GM19397 (cell line): ENCODE measurements at regions not wholly inside any gene's neighbourhood (a gene's known extent, or its start where the extent isn't known, plus 50 kb on each side); places are given as distances from the start of the nearest gene placed in this dataset.

ENCODE experiments used
- ATAC-seq: cut with Tn5 transposase; IDR thresholded peaks from one replicate; pipeline ENCODE4 v1.9.1; 2021; ENCODE audit warnings: mild to moderate bottlenecking, moderate library complexity; ENCODE audit not compliant: unreplicated experiment

- ATAC-seq: no peak
Measured at GRCh38 chrX:39381422-39381821, 580.2 kb downstream of the MID1IP1 start.

DNA sequence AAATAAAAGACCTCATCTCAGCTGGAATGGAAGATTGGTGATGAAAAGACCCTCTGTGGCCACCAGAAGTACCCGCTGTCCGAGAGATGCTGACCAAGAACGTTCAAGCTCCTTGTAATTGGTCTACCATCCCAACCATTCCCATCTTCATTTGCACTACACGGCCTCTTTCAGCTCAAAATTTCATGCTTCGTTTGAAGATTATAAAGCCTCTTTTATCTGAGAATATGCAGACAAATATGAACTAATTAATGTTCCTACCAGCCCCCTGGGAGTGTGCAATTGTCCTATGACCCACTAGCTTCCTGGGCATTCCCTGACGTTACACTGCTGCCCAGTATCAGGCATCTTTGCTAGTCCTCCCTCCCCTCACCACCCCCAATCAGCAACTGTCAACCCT is 583.7 kb downstream of the MID1IP1 start:
- no peak for ATAC-seq

DNA sequence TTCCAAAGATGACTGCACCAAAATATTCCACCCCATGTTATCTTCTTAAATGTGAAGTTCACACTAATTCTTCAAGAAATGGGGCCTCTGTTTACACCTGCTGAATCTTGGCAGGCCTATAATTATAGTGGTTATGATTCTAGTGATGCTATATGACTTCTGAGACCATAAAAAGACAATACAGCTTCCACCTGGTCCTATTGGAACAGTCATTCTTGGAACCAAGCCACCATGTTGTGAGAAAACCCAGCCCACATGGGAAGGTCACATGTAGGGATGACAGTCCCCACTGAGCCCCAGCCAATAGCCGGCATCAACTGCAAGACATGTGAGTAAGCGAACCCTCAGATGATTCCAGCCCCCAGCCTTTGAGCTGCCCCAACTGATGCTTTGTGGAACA is 587.5 kb downstream of the MID1IP1 start:
- ATAC-seq: no peak

DNA sequence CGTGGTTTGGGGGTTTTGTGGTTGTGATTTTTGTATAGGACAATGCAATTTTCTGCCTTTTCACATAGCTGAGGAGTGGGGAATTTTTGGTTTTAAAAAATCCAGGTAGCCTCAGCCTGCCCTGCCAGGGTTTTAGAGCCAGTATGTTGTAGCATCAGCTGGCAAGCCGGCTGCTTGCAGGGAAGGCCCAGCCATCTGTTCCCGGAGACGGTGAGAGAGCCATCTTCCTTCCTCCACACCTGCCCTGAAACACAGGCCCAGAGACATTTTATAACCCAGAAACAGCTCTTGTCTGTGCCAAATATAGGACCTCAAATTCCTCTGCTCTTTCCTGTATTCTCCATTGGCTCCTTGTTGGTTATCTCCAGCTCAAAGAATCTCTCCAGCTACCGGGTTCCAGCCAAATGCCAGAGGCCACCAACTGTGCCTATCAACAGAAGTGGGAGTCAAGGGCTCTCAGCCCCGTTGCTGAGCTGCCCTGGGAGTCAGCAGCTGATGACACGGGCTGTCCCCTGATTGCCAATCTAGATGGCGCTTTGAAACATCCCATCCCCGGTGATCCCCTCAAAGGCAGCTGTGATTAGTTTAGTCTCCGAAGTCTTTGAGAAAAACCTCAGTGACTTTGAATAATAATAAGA is 595.2 kb downstream of the MID1IP1 start:
- ATAC-seq: no peak

DNA sequence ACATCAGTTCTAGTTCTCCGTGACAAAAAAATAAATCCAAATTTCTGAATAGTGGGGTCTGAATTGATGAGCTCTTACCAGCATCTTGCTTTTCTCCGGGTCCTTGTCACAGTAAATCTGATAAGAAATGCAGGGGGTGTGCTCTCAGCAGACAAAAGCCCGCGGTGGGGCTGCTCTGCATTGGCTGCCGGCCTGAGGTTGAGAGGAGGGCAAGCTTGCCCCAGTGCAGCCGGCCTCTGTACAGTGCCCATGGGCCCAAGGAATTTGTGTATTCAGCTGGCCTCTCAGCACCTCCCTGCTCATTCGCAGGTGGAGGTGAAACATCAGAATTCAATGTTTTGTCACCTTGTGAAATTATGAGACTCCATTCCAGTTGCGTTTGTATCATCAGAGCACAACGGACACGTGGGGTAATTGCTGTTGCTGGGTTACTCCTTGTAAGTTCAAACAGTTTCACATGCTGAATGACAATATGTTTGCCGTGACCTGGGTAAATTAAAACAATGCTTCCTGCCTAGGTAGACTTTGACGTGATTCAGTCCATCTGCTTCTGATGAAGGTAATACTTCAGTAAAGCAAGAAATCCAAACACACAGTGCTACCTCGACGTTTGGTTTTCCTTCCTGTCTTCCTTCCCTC is 596.4 kb downstream of the MID1IP1 start:
- ATAC-seq: no peak

- ATAC-seq: no peak
Measured at GRCh38 chrX:39398215-39398962, 597.1 kb downstream of the MID1IP1 start.

DNA sequence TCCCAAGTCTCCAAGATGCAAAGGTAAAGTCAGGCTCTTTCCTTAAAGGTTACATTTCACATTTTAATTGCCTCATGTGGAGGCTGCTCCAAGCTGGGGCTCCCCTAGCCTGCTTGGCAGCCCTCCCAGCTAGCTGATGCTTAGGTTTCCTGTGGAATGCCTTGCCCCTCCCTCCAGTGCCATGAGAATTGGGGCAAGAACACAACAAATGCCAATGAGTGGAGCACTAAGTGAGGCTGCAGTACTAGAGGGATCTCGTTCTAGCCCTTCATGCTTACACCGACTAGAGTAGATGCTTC is 597.7 kb downstream of the MID1IP1 start:
- no peak for ATAC-seq

GRCh38 chrX:39399387-39399786 is 598.1 kb downstream of the MID1IP1 start:
- no peak for ATAC-seq

GRCh38 chrX:39401483-39402110 is 600.3 kb downstream of the MID1IP1 start:
- no peak for ATAC-seq

DNA sequence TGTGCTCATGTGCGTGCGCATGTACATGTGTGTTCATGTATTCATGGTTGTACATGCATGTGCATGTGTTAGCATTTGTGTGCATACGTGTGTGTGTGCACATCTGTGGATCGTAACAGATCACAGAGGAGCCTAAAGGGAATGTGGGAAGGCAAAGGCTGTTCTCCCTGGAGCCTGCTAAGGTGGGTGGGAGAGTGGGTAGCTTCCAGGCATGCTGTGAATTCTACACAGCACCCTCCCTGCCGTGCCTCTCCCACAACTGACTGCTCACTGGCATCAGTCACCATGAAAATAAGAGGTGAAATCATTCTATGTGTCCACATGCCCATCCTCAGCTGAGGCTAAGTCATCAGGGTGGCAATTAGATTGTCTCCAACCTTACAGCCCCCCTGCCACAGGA is 600.9 kb downstream of the MID1IP1 start:
- ATAC-seq: no peak

- ATAC-seq: no peak
Measured at GRCh38 chrX:39406799-39407198, 605.5 kb downstream of the MID1IP1 start.

DNA sequence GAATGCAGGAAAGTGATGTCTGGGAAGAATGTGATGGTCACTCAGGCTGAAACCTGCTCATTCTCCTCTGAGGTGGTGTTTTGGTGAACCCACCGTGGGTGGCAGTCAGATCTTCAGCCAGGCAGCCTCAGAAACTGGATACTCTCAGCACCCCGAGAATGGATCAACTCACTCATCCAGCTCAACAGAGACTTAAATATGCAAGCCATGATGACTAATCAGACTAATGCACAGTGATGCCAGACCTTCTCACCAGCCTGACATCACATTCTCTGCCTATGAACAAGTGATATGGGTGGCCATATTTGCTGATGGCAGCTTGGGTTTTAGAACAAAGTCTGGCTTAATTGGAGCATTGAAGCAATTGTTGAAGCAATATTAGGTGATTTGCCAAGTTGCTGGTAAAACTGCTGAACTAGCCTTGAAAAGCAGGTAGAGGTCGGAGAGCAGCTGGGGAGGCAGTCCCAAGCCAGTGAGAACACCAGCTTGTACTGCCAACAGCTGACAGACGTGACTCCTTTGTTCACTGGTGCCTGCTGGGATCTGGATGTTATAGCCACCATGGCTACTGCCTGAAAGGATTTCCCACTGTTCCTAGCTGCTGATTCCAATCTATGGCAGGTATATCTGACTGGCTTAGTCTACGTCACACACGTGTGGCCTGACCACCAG is 608.1 kb downstream of the MID1IP1 start:
- no peak for ATAC-seq

GRCh38 chrX:39414290-39414854 is 613.1 kb downstream of the MID1IP1 start:
- no peak for ATAC-seq

- no peak for ATAC-seq
Measured at GRCh38 chrX:39416547-39417260, 615.4 kb downstream of the MID1IP1 start.

GRCh38 chrX:39418254-39418704 is 617.0 kb downstream of the MID1IP1 start:
- ATAC-seq: no peak

DNA sequence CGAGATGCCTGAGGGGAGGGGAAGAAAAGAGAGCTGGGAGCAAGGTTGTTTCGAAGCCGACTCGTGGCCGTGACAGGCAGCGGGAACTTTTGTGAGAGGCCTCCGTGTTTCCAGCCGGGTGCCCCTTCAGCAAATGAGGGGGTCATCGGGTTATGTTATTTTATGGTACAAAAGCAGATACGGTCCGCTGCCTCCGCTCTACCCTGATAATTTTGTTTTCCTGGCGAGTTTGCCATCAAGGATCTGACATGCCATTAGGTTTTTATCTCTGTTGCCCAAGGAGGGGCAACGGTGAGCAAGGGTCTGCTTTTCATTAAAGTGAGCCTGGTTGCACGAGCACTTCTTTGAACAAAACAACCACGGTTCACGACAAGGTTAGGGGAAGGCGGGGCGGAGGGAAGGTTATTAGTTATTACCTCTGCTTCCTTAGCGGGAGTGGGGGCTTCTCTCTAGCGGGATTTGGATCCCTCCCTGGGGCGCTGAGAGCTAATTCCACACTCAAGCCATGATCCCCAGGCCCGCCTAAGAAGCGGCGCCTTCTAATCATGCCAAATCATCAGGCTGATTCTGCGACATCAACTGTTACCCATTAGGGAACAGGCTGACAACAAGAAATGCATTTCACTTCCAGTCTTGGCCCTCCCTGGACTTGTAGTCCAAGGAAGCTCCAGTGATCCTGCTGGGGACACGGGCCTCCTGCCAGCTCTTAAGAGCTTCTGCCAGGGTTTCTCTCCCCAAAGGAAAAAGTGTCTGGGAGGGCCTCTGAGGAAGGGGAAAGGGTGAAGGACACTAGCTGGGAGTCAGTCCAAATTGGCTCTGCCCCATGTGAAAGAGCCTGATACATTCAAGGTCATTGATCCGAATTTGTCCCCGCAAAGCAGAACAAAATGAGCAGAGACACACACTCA is 617.7 kb downstream of the MID1IP1 start:
- no peak for ATAC-seq

DNA sequence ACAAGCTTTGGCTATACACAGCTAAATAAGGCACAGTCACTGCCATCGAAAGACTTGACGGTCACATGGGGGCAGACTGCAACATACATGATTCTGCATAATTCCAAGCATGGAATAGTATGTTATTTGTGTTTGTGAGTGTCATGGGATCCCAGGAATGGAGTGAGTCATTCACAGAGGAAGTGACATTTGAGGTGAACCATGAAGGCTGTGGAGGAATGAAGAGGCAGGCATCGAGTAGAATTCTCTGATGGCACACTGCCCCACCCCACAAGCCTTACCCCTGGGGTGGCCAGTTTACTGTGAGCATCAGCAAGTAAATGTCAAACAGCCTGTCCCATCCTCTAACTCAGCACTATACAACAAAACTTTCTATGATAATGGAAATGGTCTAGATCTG is 619.7 kb downstream of the MID1IP1 start:
- no peak for ATAC-seq

- no peak for ATAC-seq
Measured at GRCh38 chrX:39425124-39425806, 624.0 kb downstream of the MID1IP1 start.

- no peak for ATAC-seq
Measured at GRCh38 chrX:39426101-39426500, 624.8 kb downstream of the MID1IP1 start.
